ENCODE measurements at regions not wholly inside any gene's neighbourhood (a gene's known extent, or its start where the extent isn't known, plus 50 kb on each side); places are given as distances from the start of the nearest gene placed in this dataset.

- DNase-seq, result no peak
Measured at GRCh38 chr4:157023941-157024340, 52.0 kb upstream of the GLRB start.

- DNase-seq, result peak; percentile 87
Measured at GRCh38 chr4:157025898-157026297, 50.1 kb upstream of the GLRB start.
